BJ (cell line): ENCODE measurements at regions not wholly inside any gene's neighbourhood (a gene's known extent, or its start where the extent isn't known, plus 50 kb on each side); places are given as distances from the start of the nearest gene placed in this dataset.

Experiments
- CTCF ChIA-PET: fragments of 350-600 bp; formaldehyde crosslinking; extraction: SDS; loops from one replicate; lab custom pipeline; 2021; ENCODE audit warnings: antibody characterized with exemption, inconsistent platforms; lab: Yijun Ruan, JAX
- POLR2A ChIA-PET: fragments of 300-600 bp; sonication (Branson Sonifier 250); formaldehyde crosslinking; extraction: SDS; loops from one replicate; lab custom pipeline; 2021; ENCODE audit warnings: antibody characterized with exemption; lab: Charles Lee
- DNase-seq: peaks from one replicate; pipeline ENCODE4 v3.0.0-alpha.2; 2011; ENCODE audit warnings: low read depth
- H3K27me3 ChIP-seq: 2 replicates; pipeline ENCODE4 v1.6.0; 2011; ENCODE audit warnings: low read length; ENCODE audit not compliant: control insufficient read depth, insufficient read depth
- H3K36me3 ChIP-seq: 2 replicates; pipeline ENCODE4 v1.5.1; 2011; ENCODE audit warnings: low read length; ENCODE audit not compliant: control insufficient read depth, insufficient read depth
- H3K4me3 ChIP-seq: 2 replicates; pipeline ENCODE4 v1.5.1; 2011; ENCODE audit warnings: low read depth, mild to moderate bottlenecking, control low read depth, low read length
- TF ChIP-seq, protein P1 (sequence below): IDR thresholded peaks from 2 replicates; pipeline ENCODE4 v1.5.1; 2011; ENCODE audit warnings: low read depth, mild to moderate bottlenecking, control low read depth, inconsistent platforms, low read length, moderate library complexity; ENCODE audit not compliant: insufficient read depth

DNA sequence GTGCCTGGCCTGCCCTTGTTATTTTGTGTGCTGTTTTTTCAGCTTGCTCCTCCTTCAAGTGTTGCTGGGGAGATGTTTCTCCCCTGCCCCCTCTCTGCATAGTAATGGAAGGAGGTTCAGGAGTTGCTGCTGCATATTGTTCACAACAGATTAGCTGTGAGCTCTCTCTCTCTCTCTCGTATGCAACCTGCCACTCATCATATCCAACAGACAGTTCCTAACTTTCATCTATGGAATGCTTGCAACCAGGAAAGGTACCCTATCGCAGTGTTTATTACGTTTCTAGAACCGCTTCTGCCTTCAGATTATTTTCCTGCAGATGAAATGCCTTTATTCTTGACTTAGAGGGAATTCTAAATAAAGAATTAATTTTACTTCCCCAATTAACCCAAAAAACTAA is 372.9 kb downstream of the RMST start:
- ChIA-PET CTCF (no interaction called here), POLR2A (no interaction called here)
- TF ChIP-seq, protein P1, sequence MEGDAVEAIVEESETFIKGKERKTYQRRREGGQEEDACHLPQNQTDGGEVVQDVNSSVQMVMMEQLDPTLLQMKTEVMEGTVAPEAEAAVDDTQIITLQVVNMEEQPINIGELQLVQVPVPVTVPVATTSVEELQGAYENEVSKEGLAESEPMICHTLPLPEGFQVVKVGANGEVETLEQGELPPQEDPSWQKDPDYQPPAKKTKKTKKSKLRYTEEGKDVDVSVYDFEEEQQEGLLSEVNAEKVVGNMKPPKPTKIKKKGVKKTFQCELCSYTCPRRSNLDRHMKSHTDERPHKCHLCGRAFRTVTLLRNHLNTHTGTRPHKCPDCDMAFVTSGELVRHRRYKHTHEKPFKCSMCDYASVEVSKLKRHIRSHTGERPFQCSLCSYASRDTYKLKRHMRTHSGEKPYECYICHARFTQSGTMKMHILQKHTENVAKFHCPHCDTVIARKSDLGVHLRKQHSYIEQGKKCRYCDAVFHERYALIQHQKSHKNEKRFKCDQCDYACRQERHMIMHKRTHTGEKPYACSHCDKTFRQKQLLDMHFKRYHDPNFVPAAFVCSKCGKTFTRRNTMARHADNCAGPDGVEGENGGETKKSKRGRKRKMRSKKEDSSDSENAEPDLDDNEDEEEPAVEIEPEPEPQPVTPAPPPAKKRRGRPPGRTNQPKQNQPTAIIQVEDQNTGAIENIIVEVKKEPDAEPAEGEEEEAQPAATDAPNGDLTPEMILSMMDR, result no peak
- no peaks in the 10 kb centered on the region for H3K27me3 ChIP-seq
- no peak for DNase-seq
- no peak overlapping the region for H3K4me3 ChIP-seq
- H3K36me3 ChIP-seq, result no peaks in the 10 kb centered on the region

DNA sequence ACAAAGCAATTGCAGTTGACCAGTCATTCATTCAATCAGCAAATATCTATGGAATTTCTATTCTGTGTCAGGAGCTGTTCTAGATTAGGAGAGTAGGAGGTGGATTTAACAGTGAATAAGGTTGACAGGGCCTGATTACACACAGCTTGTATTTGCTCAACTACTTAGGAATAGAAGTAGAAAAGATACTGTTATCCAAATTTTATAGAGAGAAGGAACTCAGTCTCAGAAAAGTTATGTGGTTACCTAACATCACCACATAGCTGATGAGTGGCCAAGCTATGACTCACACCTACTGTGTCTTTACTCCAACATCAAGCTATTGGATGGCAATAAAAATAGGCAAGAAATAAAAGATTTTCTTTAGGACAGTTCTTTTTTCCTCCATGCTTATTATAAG is 374.8 kb downstream of the RMST start:
- no peaks in the 10 kb centered on the region for H3K27me3 ChIP-seq
- POLR2A ChIA-PET, result no interaction called here
- no peak for DNase-seq
- CTCF ChIA-PET, result no interaction called here
- TF ChIP-seq, protein P1, result no peak
- H3K4me3 ChIP-seq, result no peak overlapping the region
- H3K36me3 ChIP-seq, result no peaks in the 10 kb centered on the region

DNA sequence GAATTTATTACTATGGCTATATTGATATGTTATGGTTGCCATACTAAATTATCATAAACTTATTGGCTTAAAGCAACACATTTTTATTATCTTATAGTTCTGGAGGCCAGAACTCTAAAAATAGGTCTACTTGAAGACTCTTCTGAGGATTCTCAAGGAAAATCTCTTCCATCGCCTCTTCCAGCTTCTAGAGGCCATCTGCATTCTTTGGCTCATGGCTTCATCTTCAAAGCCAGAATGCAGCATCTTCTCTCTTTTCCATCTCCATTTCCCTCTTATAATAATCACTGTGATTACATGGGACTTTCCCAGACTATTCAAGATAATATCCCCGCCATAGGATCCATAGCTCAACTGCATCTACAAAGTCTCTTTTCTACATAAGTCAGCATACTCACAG is 385.4 kb downstream of the RMST start:
- POLR2A ChIA-PET, result no interaction called here
- Histone ChIP-seq H3K27me3 (no peaks in the 10 kb centered on the region), H3K4me3 (no peak overlapping the region), H3K36me3 (no peaks in the 10 kb centered on the region)
- no peak for DNase-seq
- CTCF ChIA-PET, result no interaction called here
- TF ChIP-seq, protein P1, result no peak

DNA sequence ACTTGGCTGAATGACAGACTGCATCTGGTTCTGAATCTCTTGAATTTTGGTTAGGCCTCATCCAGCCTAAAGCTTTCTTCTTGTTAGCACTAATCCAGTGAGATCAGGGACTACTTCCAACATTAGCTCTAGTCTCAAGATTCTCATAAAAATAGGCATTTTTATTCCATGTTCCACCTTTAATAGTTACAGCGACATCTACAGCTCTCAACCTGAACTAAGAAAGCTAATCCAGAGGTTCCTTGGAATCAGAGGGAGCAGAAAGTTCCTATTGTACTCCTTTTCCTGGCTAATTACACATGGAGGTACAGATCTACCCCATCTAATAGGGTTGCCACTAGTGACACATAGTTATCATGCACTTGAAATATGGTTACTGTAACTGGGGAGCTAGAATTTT is 391.9 kb downstream of the RMST start:
- CTCF ChIA-PET, result no interaction called here
- no peaks in the 10 kb centered on the region for H3K27me3 ChIP-seq
- TF ChIP-seq, protein P1, result no peak

DNA sequence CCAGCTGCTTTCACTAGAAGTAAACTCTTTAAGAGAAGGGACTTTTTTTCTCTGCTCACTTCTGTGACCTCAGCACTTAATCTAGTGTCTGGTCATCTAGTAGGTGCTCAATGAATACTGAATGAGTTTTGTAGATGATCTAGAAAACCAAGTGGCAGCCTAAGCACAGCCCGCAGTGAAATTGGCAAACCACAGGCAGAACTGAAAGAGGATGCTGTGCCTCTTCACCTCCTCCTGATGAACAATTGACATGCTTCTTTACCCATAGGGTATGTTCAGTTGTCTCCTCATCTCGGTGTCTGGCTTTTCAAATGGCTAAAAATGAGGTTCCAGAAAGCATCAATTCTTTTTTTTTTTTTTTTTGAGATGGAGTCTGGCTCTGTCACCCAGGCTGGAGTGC is 399.5 kb downstream of the RMST start:
- ChIA-PET POLR2A (no interaction called here), CTCF (no interaction called here)
- TF ChIP-seq, protein P1, result no peak
- Histone ChIP-seq H3K27me3 (no peaks in the 10 kb centered on the region), H3K36me3 (no peaks in the 10 kb centered on the region), H3K4me3 (no peak overlapping the region)
- no peak for DNase-seq

More for the DNA sequence above, 391.9 kb downstream of the RMST start:
- Histone ChIP-seq H3K4me3 (no peak overlapping the region), H3K36me3 (no peaks in the 10 kb centered on the region)
- POLR2A ChIA-PET, result no interaction called here
- no peak for DNase-seq
